ENCODE measurements at regions not wholly inside any gene's neighbourhood (a gene's known extent, or its start where the extent isn't known, plus 50 kb on each side); places are given as distances from the start of the nearest gene placed in this dataset.
A peak's percentile ranks its signal among the peaks of the same experiment; 100 is the strongest.

DNA sequence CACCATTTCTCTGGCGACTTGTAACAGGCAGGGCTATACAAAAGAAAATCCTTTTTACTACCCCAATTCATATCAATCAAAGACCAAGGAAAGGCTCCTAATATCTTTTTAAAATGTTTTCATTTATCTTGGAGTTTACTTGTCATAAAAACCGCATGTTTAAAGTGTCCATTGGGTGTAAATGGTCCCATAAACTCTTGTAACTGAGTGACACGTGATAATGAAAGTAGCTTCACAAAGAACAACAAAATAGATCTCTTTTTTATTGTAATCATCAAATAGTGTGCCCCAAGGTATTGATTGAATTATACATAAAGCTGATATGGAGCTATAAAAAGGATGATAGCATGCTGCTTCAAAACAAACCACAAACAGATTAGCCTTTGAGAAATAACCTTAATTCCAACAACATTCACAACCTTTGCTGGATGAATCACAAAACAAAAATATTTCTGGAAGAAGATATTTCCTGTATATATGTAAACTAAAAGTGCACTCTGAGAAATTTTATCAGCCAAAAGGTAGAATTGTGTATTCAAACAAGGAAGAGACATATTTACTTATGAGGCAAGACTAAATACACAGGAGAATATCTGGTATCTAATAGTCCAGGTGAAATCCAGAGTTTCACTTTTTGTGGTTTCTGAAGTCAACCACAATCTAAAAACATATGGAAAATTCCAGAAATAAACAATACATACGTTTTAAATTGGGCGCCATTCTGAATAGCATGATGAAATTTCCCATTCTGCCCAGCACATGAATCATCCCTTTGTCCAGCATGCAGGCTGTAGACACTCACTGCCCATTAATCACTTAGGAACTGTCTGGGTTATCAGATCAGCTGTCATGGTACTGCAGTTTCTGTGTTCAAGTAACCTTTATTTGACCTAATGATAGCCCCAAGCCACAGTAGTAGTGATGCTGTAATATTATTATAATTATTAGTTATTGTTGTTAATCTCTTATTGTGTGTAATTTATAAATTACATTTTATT lies 237.5 kb downstream of the PIK3C3 start:
- TF ChIP-seq, protein P1, sequence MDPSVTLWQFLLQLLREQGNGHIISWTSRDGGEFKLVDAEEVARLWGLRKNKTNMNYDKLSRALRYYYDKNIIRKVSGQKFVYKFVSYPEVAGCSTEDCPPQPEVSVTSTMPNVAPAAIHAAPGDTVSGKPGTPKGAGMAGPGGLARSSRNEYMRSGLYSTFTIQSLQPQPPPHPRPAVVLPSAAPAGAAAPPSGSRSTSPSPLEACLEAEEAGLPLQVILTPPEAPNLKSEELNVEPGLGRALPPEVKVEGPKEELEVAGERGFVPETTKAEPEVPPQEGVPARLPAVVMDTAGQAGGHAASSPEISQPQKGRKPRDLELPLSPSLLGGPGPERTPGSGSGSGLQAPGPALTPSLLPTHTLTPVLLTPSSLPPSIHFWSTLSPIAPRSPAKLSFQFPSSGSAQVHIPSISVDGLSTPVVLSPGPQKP (IDR thresholded peaks at IDR 0.05; ENCODE audit: low read depth, low read length), result no peak
- TF ChIP-seq, protein P2, sequence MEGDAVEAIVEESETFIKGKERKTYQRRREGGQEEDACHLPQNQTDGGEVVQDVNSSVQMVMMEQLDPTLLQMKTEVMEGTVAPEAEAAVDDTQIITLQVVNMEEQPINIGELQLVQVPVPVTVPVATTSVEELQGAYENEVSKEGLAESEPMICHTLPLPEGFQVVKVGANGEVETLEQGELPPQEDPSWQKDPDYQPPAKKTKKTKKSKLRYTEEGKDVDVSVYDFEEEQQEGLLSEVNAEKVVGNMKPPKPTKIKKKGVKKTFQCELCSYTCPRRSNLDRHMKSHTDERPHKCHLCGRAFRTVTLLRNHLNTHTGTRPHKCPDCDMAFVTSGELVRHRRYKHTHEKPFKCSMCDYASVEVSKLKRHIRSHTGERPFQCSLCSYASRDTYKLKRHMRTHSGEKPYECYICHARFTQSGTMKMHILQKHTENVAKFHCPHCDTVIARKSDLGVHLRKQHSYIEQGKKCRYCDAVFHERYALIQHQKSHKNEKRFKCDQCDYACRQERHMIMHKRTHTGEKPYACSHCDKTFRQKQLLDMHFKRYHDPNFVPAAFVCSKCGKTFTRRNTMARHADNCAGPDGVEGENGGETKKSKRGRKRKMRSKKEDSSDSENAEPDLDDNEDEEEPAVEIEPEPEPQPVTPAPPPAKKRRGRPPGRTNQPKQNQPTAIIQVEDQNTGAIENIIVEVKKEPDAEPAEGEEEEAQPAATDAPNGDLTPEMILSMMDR (IDR thresholded peaks at IDR 0.05), result no peak
- peak; percentile 39; the same call in 1 of the 2 replicates for TF ChIP-seq GATA3 (IDR thresholded peaks at IDR 0.05; ENCODE audit: borderline replicate concordance)
- TF ChIP-seq RFX5 (IDR thresholded peaks at IDR 0.05), result no peak
- TF ChIP-seq CHD2 (IDR thresholded peaks at IDR 0.05; ENCODE audit: low read length, partially characterized antibody), result no peak
- TF ChIP-seq NFE2L2 (conservative IDR thresholded peaks at IDR 0.05; ENCODE audit: low read length), result no peak
- TF ChIP-seq EHMT2 (IDR thresholded peaks at IDR 0.05; ENCODE audit: low read depth), result no peak
- TF ChIP-seq, protein P3, sequence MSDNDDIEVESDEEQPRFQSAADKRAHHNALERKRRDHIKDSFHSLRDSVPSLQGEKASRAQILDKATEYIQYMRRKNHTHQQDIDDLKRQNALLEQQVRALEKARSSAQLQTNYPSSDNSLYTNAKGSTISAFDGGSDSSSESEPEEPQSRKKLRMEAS (IDR thresholded peaks at IDR 0.05), result peak; percentile 50; the same call in 1 of the 2 replicates
- TF ChIP-seq, protein P4, sequence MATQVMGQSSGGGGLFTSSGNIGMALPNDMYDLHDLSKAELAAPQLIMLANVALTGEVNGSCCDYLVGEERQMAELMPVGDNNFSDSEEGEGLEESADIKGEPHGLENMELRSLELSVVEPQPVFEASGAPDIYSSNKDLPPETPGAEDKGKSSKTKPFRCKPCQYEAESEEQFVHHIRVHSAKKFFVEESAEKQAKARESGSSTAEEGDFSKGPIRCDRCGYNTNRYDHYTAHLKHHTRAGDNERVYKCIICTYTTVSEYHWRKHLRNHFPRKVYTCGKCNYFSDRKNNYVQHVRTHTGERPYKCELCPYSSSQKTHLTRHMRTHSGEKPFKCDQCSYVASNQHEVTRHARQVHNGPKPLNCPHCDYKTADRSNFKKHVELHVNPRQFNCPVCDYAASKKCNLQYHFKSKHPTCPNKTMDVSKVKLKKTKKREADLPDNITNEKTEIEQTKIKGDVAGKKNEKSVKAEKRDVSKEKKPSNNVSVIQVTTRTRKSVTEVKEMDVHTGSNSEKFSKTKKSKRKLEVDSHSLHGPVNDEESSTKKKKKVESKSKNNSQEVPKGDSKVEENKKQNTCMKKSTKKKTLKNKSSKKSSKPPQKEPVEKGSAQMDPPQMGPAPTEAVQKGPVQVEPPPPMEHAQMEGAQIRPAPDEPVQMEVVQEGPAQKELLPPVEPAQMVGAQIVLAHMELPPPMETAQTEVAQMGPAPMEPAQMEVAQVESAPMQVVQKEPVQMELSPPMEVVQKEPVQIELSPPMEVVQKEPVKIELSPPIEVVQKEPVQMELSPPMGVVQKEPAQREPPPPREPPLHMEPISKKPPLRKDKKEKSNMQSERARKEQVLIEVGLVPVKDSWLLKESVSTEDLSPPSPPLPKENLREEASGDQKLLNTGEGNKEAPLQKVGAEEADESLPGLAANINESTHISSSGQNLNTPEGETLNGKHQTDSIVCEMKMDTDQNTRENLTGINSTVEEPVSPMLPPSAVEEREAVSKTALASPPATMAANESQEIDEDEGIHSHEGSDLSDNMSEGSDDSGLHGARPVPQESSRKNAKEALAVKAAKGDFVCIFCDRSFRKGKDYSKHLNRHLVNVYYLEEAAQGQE (IDR thresholded peaks at IDR 0.05), result no peak
- no peak for TF ChIP-seq CBX2 (IDR thresholded peaks at IDR 0.05; ENCODE audit: borderline replicate concordance, low read depth)
- 0 out of 4 replicates have a peak, but pooled peaks of 1 of the 2 experiments have one; percentile 17 for TF ChIP-seq CEBPB (IDR thresholded peaks at IDR 0.05)
- TF ChIP-seq EP300 (IDR thresholded peaks at IDR 0.05), result no peak
